ENCODE measurements at regions not wholly inside any gene's neighbourhood (a gene's known extent, or its start where the extent isn't known, plus 50 kb on each side); places are given as distances from the start of the nearest gene placed in this dataset.

DNA sequence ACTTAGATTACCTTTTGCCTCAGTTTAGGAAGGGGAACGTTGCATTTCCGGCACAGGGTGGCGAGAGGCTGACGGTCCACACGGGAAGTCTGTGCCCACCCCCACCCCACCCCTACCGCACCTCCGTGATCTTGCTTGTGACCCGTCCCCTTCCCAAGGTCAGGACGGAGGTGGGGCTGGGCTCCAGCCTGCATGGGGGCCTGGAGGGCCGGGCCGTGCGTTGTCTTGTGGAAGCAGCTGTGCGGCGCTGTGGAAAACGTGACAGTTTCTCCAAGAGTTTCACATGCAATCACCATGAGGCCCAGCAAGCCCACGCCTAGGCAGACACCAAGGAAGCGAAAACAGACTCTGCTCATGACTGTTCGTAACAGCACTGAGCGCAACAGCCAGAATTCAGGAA lies 76.8 kb upstream of the HDAC4 start:
- no peaks in the 10 kb centered on the region for H3K36me3 ChIP-seq (ENCODE audit: control insufficient read depth in 2 of 2, extremely low read depth in 1 of 2, insufficient read depth in 2 of 2, low read length in 2 of 2)
- no peaks in the 10 kb centered on the region for H3K27me3 ChIP-seq (ENCODE audit: control insufficient read depth in 2 of 2, insufficient read depth in 2 of 2, low read length in 2 of 2)
- intact Hi-C loops (cut with micrococcal nuclease) (no loop called here), dilution Hi-C loops (cut with MboI; ENCODE audit: extremely low pct_ligation_motif_present, low sequenced_read_pairs) (no loop called here)
- H3K9me3 ChIP-seq (replicated peaks; ENCODE audit: control insufficient read depth, insufficient read depth, low read length): no peaks in the 10 kb centered on the region
- CTCF ChIA-PET: interaction anchor here (0.6 kb wide), 1 partner anchor 158 kb away, joined by 3 read pairs; no protein-coding TSS in a partner anchor
- no peaks in the 10 kb centered on the region for H3K79me2 ChIP-seq (ENCODE audit: control insufficient read depth, insufficient read depth, low read length)
- FAIRE-seq (no peak), DNase-seq (ENCODE audit: low read depth, low spot score) (no peak)
- H3K4me2 ChIP-seq (ENCODE audit: insufficient read depth, low read length): no peak overlapping the region
- no peaks in the 10 kb centered on the region for H3K4me1 ChIP-seq (ENCODE audit: control insufficient read depth, extremely low read depth, insufficient read depth, low read length)
- H3K4me3 ChIP-seq (replicated peaks in 1 of 3; ENCODE audit: insufficient read depth in 1 of 3, low read depth in 1 of 3, low read length in 3 of 3): no peak overlapping the region
- no peak overlapping the region for H2AFZ ChIP-seq (ENCODE audit: low read depth, low read length)
- POLR2A ChIA-PET: no interaction called here
- TF ChIP-seq POLR2A (IDR thresholded peaks at IDR 0.05; ENCODE audit: low read depth, low read length): no peak
- TF ChIP-seq CTCF (IDR thresholded peaks at IDR 0.05; ENCODE audit: extremely low read depth in 1 of 2, insufficient read depth in 1 of 2, low read depth in 1 of 2, low read length in 2 of 2): no peak
- no peaks in the 10 kb centered on the region for H4K20me1 ChIP-seq (replicated peaks; ENCODE audit: control insufficient read depth, extremely low read depth, insufficient read depth, low read length)
- no TSS peak for BruUV-seq (replicated peaks)
- no peak overlapping the region for H3K9ac ChIP-seq (replicated peaks; ENCODE audit: extremely low read depth, insufficient read depth, low read length)
- no peak overlapping the region for H3K27ac ChIP-seq (ENCODE audit: insufficient read depth, low read depth, low read length)
- no peaks in the 10 kb centered on the region for H3K9me1 ChIP-seq (replicated peaks; ENCODE audit: control insufficient read depth, extremely low read depth, insufficient read depth, low read length)

DNA sequence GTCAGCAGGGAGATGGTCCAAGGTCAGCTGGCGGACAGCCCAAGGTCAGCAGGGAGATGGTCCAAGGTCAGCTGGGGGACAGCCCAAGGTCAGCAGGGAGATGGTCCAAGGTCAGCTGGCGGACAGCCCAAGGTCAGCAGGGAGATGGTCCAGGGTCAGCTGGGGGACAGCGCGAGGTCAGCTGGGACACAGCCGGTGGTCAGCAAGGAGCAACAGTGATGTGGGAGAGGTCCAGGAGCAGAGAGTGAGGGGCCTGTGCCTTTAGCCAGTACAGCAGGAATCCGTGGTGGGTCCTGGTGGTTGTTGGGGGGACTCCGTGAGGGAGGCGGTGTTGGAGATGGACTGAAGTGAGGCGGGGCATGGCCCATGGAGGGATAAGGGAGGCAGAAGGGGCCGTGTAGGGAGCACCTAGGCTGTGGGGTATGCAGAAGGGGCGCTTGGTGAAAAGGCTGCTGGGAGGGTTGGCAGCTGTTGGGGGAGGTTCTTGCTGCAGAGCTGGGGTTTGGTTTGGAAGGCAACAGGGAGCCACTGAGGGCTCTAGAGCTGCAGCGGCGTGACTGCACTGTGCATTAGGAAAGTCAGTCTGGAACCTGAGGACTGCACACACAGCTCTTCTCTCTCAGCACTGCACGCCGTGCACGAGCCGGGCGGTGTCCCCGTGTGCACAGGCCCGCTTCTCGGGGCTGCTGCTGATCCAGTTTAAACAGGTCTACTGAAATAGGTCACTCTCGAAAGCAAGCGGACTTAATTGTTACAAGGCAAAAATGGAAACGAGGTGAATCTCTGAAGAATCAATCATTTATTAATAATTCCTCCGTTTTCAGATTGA lies 76.2 kb upstream of the HDAC4 start:
- dilution Hi-C loops (cut with MboI; ENCODE audit: extremely low pct_ligation_motif_present, low sequenced_read_pairs): no loop called here
- no peak overlapping the region for H3K27ac ChIP-seq (ENCODE audit: insufficient read depth, low read depth, low read length)
- no peak for FAIRE-seq

More for the DNA sequence above, 76.2 kb upstream of the HDAC4 start:
- H3K79me2 ChIP-seq (ENCODE audit: control insufficient read depth, insufficient read depth, low read length): no peaks in the 10 kb centered on the region
- H2AFZ ChIP-seq (ENCODE audit: low read depth, low read length): no peak overlapping the region
- ChIA-PET CTCF (interaction anchor here (0.6 kb wide), 1 partner anchor 157 kb away, joined by 3 read pairs; no protein-coding TSS in a partner anchor), POLR2A (no interaction called here)
- no peak overlapping the region for H3K4me3 ChIP-seq (replicated peaks in 1 of 3; ENCODE audit: insufficient read depth in 1 of 3, low read depth in 1 of 3, low read length in 3 of 3)
- no peaks in the 10 kb centered on the region for H3K36me3 ChIP-seq (ENCODE audit: control insufficient read depth in 2 of 2, extremely low read depth in 1 of 2, insufficient read depth in 2 of 2, low read length in 2 of 2)
- H3K4me1 ChIP-seq (ENCODE audit: control insufficient read depth, extremely low read depth, insufficient read depth, low read length): no peaks in the 10 kb centered on the region
- H3K27me3 ChIP-seq (ENCODE audit: control insufficient read depth in 2 of 2, insufficient read depth in 2 of 2, low read length in 2 of 2): no peaks in the 10 kb centered on the region
- no peak for DNase-seq (ENCODE audit: low read depth, low spot score)
- H3K4me2 ChIP-seq (ENCODE audit: insufficient read depth, low read length): no peak overlapping the region
- H3K9ac ChIP-seq (replicated peaks; ENCODE audit: extremely low read depth, insufficient read depth, low read length): no peak overlapping the region
- intact Hi-C loops (cut with micrococcal nuclease): no loop called here
- TF ChIP-seq POLR2A (IDR thresholded peaks at IDR 0.05; ENCODE audit: low read depth, low read length) (no peak), JUN (IDR thresholded peaks at IDR 0.05; ENCODE audit: borderline replicate concordance, insufficient read depth, insufficient read length, low read depth) (no peak), POLR2AphosphoS5 (IDR thresholded peaks at IDR 0.05; ENCODE audit: insufficient read depth, low read depth, low read length) (no peak), GATA2 (IDR thresholded peaks at IDR 0.05; ENCODE audit: insufficient read depth, insufficient read length, low read depth, low read length) (no peak), CTCF (IDR thresholded peaks at IDR 0.05; ENCODE audit: extremely low read depth in 1 of 2, insufficient read depth in 1 of 2, low read depth in 1 of 2, low read length in 2 of 2) (no peak), EZH2 (IDR thresholded peaks at IDR 0.05; ENCODE audit: borderline replicate concordance, low read depth, low read length, severe bottlenecking) (no peak), FOS (IDR thresholded peaks at IDR 0.05; ENCODE audit: borderline replicate concordance, insufficient read depth, low read length) (no peak), MYC (IDR thresholded peaks at IDR 0.05; ENCODE audit: low read depth, low read length) (no peak)
- TF ChIP-seq, protein P1, sequence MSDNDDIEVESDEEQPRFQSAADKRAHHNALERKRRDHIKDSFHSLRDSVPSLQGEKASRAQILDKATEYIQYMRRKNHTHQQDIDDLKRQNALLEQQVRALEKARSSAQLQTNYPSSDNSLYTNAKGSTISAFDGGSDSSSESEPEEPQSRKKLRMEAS (IDR thresholded peaks at IDR 0.05; ENCODE audit: insufficient read depth, insufficient read length): no peak
- H4K20me1 ChIP-seq (replicated peaks; ENCODE audit: control insufficient read depth, extremely low read depth, insufficient read depth, low read length): no peaks in the 10 kb centered on the region
- no peaks in the 10 kb centered on the region for H3K9me1 ChIP-seq (replicated peaks; ENCODE audit: control insufficient read depth, extremely low read depth, insufficient read depth, low read length)
- no TSS peak for BruUV-seq (replicated peaks)
- no peaks in the 10 kb centered on the region for H3K9me3 ChIP-seq (replicated peaks; ENCODE audit: control insufficient read depth, insufficient read depth, low read length)
